GM19035 (cell line): ENCODE measurements at regions not wholly inside any gene's neighbourhood (a gene's known extent, or its start where the extent isn't known, plus 50 kb on each side); places are given as distances from the start of the nearest gene placed in this dataset.

Experiments
- ATAC-seq: cut with Tn5 transposase; IDR thresholded peaks from one replicate; pipeline ENCODE4 v1.9.1; 2021; ENCODE audit not compliant: unreplicated experiment

GRCh38 chr10:14468023-14468441 is 137.3 kb upstream of the FRMD4A start:
- ATAC-seq, result no peak

GRCh38 chr10:14466257-14466656 is 135.5 kb upstream of the FRMD4A start:
- no peak for ATAC-seq

- no peak for ATAC-seq
These were observed 129.7 kb upstream of the FRMD4A start for GRCh38 chr10:14460447-14460846.

- no peak for ATAC-seq
These were observed 128.9 kb upstream of the FRMD4A start for GRCh38 chr10:14459665-14460064.

GRCh38 chr10:14456870-14457266 is 126.1 kb upstream of the FRMD4A start:
- no peak for ATAC-seq

- no peak for ATAC-seq
These were observed 125.6 kb upstream of the FRMD4A start for GRCh38 chr10:14456218-14456869.

- no peak for ATAC-seq
These were observed 123.9 kb upstream of the FRMD4A start for GRCh38 chr10:14454629-14455028.

- ATAC-seq, result no peak
These were observed 123.5 kb upstream of the FRMD4A start for GRCh38 chr10:14454206-14454605.

- no peak for ATAC-seq
These were observed 122.9 kb upstream of the FRMD4A start for GRCh38 chr10:14453593-14453992.

GRCh38 chr10:14451341-14451740 is 120.6 kb upstream of the FRMD4A start:
- no peak for ATAC-seq

GRCh38 chr10:14450041-14450491 is 119.3 kb upstream of the FRMD4A start:
- ATAC-seq, result no peak

- ATAC-seq, result no peak
These were observed 118.6 kb upstream of the FRMD4A start for GRCh38 chr10:14449293-14449815.

GRCh38 chr10:14448197-14448990 is 117.7 kb upstream of the FRMD4A start:
- no peak for ATAC-seq

- ATAC-seq, result no peak
These were observed 116.5 kb upstream of the FRMD4A start for GRCh38 chr10:14447094-14447839.

GRCh38 chr10:14439451-14440259 is 108.9 kb upstream of the FRMD4A start:
- no peak for ATAC-seq

- ATAC-seq, result no peak
These were observed 107.9 kb upstream of the FRMD4A start for GRCh38 chr10:14438576-14438975.

- ATAC-seq, result no peak
These were observed 107.3 kb upstream of the FRMD4A start for GRCh38 chr10:14438057-14438456.

GRCh38 chr10:14435976-14436632 is 105.4 kb upstream of the FRMD4A start:
- ATAC-seq, result no peak

GRCh38 chr10:14433147-14433546 is 102.4 kb upstream of the FRMD4A start:
- no peak for ATAC-seq

- ATAC-seq, result no peak
These were observed 101.1 kb upstream of the FRMD4A start for GRCh38 chr10:14431868-14432267.
